ENCODE measurements at regions not wholly inside any gene's neighbourhood (a gene's known extent, or its start where the extent isn't known, plus 50 kb on each side); places are given as distances from the start of the nearest gene placed in this dataset.
"Not testable (repeated sequence)": the region's sequence is repeated elsewhere in the genome, so short reads cannot be mapped to it uniquely, and the experiment has no call there.

DNA sequence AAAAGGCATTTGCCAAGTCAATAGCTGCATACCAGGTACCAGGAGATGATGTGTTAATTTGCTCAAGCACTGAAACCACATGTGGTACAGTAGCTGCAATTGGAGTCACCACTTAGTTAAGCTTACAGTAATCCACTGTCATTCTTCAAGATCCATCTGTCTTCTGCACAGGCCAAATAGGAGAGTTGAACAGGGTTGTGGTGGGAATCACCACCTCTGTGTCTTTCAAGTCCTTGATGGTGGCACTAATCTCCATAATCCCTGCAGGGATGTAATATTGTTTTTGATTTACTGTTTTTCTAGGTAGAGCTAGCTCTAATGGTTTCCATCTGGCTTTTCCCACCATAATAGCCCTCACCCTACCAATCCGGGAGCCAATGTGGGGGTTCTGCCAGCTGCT is 91.9 kb downstream of the FCRL5 start:
- DNase-seq (ENCODE audit: low read depth), result no peak

DNA sequence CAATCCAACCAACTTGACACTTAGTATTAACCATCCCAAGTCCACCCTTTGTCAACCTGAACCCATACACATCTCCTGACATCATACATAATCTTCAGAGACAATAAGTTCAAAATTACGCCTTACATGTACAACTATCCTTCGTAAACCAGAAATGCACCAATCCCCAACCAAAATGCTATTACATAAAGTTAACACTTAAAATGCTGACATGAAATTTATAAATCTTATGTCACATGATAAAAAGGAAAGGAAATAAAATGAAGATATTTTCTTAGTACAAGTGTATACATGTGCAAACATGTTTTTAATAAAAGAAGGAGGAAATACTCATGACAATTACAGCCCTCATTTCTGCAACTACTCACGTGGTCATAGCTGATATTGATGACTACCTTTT is 95.0 kb downstream of the FCRL5 start:
- DNase-seq (ENCODE audit: low read depth), result no peak

DNA sequence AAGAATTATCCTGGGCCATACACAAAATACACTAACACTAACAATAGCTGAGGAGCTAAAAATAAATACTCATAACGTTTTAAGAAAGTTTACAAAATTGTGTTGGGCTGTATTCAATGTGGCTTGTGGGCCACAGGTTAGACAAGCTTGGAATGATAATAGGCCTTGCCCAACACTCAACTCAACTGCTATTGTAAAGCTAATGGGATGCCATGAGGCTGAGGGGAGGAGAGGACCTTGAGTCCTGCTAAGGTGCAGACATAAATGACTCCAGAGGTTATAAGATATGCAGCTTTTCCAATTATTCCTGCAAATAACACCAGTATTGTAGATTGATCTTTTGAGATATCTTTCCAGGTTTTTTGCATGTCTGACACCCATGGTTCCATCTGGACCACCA is 97.0 kb downstream of the FCRL5 start:
- DNase-seq (ENCODE audit: low read depth), result no peak

DNA sequence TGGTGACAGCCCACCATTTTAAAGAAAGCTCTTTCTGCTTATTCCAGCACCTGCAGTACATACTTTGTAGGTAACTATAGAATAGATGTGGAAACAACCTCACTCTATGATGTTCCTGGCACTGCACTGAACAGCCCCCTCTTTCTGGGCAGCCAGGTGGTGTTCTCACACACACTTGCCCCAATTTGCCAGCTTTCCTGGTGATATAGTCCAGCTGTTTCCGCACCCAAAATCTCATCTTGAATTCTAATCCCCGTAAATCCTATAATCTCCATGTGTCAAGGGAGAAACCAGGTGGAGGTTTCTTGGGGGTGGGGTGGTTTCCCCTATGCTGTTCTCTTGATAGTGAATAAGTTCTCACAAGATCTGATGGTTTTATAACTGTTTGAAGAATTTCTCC is 102.2 kb downstream of the FCRL5 start:
- DNase-seq (ENCODE audit: low read depth), result no peak

DNA sequence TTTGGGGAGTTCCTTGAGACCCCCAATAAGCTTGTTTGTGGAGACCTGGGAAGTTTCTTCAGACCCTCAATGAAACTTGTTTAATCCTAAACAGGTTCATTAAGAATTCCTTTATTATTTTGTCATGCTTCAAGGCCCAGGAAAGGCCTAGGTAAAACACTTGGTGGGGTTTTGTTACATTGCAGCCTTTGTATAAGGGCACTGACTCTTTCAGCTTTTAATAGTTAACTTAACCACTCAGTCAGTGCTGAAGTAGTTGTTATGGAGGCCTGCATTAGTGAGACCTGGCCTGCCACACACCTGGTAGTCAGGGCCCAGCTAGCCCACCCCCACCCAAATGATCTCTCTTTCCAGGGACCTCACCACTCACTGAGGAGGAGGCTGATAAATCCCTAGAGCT is 103.7 kb downstream of the FCRL5 start:
- DNase-seq (ENCODE audit: low read depth), result no peak

DNA sequence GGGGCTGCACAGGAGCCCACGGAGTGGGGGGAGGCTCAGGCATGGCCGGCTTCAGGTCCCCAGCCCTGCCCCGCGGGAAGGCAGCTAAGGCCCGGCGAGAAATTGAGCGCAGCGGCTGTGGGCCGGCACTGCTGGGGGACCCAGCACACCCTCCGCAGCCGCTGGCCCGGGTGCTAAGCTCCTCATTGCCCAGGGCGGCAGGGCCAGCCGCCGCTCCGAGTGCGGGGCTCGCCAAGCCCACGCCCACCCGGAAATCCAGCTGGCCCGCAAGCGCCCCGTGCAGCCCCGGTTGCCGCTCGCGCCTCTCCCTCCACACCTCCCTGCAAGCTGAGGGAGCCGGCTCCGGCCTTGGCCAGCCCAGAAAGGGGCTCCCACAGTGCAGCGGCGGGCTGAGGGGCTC is 106.0 kb downstream of the FCRL5 start:
- not testable (repeated sequence) for DNase-seq (ENCODE audit: low read depth)

DNA sequence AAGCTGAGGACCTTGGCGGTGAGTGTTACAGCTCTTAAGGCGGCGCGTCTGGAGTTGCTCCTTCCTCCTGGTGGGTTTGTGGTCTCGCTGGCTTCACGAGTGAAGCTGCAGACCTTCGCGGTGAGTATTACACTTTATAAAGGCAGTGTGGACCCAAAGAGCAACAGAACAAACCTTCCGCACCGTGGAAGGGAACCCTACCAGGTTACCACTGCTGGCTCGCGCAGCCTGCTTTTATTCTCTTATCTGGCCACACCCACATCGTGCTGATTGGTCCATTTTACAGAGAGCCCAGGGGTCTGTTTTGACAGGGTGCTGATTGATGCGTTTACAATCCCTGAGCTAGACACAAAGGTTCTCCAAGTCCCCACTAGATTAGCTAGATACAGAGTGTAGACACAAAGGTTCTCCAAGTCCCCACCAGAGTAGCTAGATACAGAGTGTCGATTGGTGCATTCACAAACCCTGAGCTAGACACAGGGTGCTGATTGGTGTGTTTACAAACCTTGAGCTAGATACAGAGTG is 106.6 kb downstream of the FCRL5 start:
- DNase-seq (ENCODE audit: low read depth), result not testable (repeated sequence)

DNA sequence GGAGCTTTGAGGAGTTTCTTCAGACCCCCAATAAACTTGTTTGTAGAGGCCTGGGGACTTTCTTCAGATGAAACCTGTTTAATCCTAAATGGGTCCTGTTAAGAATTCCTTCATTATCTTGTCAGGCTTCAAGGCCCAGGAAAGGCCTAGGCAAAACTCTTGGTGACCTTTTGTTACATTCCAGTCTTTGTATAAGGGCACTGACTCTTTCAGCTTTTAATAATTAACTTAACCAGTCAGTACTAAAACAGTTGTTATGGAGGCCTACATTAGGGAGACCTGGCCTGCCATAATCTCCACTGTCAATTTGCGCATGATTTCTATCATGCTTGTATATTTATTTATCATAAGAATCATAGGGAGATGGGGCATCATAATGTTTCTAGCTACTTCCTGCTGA is 110.2 kb downstream of the FCRL5 start:
- DNase-seq (ENCODE audit: low read depth), result no peak

DNA sequence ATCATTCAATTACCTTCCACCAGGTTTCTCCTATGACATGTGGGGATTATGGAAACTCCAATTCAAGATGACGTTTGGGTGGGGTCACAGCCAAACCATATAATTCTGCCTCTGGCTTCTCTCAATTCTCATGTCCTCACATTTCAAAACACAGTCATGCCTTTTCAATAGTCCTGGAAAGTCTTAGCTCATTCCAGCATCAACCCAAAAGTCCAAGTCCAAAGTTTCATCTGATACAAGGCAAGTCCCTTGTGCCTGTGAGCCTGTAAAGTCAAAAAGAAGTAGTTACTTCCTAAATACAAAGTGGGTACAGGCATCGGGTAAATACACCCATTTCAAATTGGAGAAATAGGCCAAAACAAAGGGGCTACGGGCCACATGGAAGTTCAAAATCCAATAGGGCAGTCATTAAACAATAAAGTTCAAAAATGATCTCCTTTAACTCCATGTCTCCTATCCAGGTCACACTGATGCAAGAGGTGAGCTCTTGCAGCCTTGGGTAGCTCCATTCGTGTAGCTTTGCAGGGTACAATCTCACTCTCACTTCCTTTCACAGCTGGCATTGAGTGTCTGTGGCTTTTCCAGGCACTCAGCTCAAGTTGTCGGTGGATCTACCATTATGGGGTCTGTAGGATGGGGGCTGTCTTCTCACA is 112.9 kb downstream of the FCRL5 start:
- DNase-seq (ENCODE audit: low read depth), result no peak

DNA sequence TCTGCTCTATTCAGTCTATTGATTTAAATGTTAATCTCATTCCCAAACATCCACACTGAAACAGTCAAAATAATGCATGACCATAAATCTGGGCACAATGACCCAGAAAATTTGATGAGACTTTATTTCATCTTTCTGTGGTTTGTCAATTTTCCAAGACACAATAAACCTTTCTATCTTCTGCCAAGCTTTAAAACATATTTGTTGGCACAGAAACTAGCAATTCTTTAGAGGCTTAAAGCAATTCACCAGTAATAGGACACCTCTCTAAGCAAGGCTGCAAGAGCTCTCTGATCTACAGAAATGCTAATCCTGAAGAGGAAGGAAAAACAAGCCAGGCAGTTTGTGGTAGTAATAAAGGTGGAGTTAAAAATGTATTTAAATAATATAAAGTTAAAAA is 113.7 kb downstream of the FCRL5 start:
- DNase-seq (ENCODE audit: low read depth), result peak; percentile 53

DNA sequence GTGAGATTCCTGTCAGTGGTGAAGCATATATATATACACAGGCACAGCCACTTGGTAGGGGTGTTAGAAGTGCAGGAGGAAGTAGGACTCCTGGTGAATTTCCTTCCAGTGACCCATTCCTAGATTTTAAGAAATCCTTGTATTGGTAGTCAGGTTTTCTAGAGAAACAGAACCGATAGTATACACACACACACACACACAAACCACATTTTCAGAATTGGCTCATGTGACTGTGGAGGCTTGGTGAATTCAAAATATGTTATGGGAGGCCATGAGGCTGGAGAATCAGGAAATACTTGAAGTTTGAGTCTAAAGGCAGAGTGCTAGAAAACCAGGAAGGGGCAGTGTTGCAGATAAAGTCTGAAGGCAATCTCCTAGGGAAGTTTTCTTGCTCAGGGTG is 114.2 kb downstream of the FCRL5 start:
- DNase-seq (ENCODE audit: low read depth), result peak; percentile 65

DNA sequence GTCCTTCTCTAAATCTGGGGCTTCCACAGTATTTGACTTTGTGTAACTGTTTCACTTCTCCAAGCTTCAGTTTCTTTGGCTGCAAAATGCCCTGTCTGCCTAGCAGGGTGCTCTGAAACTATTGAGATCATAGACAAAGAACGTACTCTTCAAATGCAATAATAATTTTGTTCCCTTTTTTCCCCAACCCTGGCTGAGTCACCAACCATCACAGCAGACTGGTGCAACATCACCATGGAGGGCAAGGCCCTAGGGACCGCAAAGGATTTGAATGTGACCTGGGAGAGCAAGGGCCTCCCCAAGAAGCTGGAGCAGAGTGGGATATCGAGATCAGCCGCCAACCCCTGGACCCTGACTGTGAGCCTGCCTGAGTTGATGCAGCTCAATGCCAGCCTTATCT is 115.0 kb downstream of the FCRL5 start:
- no peak for DNase-seq (ENCODE audit: low read depth)

DNA sequence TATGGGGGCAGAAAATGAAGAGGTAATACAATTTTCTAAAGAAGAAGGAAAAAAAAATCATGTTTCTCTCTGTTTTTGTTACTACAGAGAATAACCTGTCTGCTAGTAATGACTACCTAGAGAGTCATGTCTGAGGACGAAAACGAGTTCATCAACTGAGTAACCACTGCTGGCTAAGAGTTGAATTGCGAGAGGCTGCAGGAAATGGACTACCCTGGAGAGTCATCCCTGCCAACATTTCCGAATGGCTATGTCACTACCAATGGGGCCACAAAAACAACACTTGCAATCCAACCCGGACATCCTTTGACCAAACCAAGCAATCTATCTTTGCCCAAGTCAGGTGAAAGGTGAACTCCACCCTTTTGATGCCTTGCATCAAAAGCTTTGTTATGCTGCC is 120.6 kb downstream of the FCRL5 start:
- DNase-seq (ENCODE audit: low read depth), result peak; percentile 61

DNA sequence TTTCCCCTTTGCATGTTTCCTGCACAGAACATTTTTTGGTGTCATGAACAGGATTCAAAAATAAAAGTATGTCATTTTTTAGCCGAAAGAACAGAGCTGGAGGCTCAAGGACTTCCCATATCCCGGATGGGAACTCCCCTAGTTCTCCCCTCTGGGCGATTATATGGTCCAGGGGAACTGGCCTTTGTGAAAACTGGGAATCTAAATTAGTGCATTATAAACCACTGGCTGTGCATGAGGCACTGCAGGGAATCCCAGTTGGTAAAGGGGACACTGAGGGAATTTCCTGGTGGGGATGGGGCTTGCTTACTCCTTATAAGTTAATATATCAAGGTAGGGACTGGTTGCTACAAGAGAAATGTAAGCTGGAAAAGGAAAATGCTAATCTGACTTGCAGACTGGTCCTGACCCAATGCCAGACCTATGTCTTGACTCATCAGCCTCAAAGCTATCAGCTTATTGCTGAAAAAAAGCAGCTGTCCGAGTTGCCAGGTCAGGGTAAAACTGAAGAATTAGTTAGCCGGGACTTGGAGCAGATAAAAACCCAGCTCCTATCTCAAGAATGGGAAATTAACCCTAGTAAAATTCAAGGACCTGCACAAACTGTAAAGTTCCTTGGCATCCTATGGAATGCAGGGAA is 122.6 kb downstream of the FCRL5 start:
- DNase-seq (ENCODE audit: low read depth), result peak; percentile 52

DNA sequence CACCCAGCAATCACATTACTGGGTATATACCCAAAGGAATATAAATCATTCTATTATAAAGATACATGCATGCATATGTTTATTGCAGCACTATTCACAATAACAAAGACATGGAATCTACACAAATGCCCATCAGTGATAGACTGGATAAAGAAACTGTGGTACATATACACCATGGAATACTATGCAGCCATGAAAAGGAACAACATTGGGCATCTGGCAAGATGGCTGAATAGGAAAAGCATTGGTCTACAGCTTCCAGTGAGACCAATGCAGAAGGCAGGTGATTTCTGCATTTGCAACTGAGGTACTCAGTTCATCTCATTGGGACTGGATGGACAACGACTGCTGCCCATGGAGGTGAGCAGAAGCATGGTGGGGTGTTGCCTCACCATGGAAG is 128.6 kb downstream of the FCRL5 start:
- not testable (repeated sequence) for DNase-seq (ENCODE audit: low read depth)

DNA sequence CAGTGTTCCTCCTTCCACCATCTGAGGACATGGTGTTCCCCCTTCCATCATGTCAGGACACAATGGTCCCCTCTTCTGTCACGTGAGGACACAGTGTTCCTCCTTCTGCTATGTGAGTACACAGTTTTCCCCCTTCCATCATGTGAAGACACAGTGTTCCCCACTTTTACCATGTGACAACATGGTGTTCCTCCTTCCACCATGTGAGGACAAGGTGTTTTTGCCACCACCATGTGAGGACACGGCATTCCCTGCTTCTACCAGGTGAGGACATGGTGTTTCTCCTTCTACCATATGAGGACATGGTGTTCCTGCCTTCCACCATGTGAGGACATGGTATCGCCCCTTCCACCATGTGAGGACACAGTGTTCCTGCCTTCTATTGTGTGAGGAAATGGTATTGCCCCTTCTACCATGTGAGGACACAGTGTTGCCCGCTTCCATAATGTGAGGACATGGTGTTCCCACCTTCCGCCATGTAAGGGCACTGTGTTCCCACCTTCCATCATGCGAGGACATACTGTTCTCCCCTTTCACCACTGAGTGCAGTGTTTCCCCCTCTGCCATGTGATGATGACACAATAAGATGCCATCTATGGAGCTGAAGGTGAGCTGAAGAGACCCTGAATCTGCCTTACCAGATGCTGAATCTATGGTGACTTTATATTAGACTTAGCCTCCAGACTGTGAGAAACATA is 132.3 kb downstream of the FCRL5 start:
- DNase-seq (ENCODE audit: low read depth), result no peak

DNA sequence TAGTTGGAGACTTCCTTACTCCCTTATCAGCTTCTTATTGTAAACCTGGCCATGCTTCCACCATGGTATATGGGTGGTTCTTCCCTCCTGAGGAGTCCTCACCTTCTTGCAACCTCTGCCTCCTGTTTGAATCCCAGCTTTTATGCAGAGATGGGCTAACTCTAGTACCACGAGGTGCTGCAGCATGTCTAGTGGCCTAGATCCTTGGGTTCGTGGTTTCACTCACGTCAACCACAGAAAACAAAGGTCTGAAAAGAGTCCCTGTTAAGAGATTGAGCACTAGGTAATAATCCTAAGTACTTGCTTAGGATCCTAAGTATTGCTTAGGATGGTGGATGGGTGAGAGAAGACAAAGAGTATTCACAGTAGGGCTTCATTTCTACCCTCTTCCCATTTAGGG is 133.7 kb downstream of the FCRL5 start:
- no peak for DNase-seq (ENCODE audit: low read depth)

DNA sequence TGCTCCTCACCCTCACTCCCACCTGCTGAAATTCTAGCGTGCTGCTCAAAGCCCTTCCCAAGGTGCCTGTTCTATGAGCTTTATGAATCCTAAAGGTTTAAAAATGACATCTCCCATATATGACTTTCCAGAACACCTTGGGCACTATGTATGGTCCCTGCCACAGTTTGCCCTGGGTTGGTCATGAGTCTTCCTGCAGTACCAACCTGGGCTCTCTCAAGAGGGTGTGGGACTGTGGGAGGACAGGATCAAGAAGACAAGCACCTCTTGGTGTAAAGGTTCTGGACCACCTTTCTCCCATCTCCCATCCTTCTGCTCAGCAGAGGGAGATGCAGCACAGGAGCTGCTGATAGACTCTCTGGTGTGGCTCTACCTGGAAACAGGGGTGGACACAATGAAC is 134.1 kb downstream of the FCRL5 start:
- DNase-seq (ENCODE audit: low read depth), result no peak

DNA sequence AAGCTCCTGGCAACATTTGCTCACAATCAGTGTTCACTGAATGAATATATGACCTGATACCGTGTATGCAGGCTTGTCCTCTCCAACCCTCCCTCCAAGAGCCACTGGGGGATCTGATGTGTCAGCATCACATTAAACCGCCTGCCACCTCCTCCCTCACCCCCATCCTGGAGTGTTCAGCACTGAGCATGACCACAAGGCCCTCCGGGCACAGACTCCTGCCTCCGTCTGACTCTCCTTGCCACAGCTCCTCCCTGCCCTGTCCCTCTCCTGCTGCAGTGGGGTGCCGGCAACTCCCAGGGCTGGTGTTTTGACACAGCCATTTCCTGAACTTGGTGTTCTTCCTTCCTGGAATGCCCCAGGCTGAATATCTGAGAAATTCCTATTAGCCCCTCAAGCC is 136.7 kb downstream of the FCRL5 start:
- DNase-seq (ENCODE audit: low read depth), result no peak

DNA sequence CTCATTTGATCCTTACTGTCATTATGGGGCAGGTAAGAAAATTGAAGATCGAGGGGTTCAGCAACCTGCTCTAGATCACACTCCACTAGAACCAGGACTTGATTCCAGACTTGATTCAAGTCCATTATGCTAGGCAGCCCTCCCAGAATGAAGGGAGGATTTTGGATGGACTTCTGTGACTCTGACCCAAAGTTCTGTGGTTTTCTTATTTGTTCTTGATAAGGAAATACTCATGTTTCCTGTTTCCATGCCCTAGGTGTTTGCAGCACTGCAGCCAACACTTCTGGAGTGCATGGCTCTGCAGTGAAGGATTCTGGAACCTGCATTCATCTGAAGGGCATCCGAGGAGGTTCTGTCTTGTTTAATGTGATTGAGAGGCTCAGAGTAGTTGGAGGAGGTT is 140.0 kb downstream of the FCRL5 start:
- no peak for DNase-seq (ENCODE audit: low read depth)

DNA sequence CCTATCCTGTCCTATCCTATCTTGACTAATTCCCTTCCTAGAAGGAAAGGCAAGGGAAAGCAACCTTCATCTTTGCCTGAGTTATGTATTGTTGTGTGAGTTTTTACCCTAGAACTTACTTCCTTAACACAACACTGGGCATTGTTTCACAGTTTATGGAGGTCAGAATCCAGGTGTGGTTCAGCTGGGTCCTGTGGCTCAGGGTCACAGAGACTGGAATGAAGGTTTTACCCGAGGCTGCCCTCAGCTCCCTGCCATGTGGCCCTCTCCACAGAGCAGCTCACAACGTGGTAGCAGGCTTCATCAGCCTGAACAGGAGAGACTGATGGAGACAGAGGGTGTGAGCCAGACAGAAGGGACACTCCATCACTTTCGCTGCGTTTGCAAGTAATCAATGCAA is 140.5 kb downstream of the FCRL5 start:
- no peak for DNase-seq (ENCODE audit: low read depth)

DNA sequence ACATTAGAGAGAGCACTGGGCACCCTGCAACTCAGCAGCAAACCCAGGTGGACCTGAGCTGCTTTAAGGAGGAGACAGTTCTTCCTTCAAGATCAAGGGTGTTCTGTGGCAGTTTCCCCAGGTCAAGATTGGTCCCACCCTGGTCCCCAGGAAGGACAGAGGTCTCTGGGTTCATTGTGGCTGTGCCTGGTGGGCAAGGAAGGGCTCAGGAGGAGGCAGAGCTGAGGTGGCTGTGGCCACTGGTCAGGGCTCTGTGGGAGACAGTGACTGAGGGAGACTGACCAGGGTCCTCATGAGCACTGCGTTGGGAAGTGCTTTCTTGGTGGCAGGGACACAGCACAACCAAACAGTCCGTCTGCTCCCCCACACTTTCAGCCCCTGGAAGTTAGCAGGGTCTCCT is 141.3 kb downstream of the FCRL5 start:
- DNase-seq (ENCODE audit: low read depth), result no peak

DNA sequence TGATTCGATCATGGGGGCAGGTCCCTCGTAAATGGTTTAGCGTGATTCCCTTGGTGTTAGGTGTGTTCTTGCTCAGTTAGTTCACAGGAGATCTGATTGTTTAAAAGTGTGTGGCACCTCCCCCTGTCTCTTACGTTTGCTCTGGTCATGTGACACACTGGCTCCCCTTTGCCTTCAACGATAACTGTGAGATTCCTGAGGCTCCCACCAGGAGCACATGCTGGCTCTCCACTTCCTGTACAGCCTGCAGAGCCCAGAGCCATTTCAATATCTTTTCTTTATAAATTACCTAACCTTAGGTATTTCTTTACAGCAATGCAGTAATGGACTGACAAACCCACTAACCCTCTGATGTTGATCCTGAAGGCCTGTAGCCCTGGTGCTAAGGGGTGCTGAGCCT is 141.9 kb downstream of the FCRL5 start:
- DNase-seq (ENCODE audit: low read depth), result no peak
